GM21576 (cell line): ENCODE measurements at regions not wholly inside any gene's neighbourhood (a gene's known extent, or its start where the extent isn't known, plus 50 kb on each side); places are given as distances from the start of the nearest gene placed in this dataset.

Experiments used
- ATAC-seq: cut with Tn5 transposase; IDR thresholded peaks from one replicate; pipeline ENCODE4 v1.9.1; 2021; ENCODE audit warnings: mild to moderate bottlenecking, moderate library complexity; ENCODE audit not compliant: unreplicated experiment

DNA sequence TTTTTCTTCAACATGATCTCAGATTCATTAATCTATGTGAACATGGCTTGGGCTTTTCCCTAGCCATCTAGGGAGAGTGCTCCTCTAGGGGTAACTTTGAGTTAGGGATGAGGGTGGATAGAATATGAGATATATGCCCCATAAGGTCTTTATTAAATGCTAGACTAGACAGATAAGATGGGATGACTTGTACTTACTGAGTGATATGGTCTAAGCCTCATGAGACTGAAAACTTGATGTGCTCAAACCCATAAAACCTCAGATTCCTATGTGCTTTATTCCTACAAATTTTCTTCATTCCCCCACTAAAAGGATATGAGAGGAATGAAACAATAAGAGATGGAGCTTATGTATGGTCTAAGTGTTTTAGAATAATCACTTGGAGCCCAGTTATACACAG lies 386.6 kb downstream of the YTHDC2 start:
- ATAC-seq = no peak

DNA sequence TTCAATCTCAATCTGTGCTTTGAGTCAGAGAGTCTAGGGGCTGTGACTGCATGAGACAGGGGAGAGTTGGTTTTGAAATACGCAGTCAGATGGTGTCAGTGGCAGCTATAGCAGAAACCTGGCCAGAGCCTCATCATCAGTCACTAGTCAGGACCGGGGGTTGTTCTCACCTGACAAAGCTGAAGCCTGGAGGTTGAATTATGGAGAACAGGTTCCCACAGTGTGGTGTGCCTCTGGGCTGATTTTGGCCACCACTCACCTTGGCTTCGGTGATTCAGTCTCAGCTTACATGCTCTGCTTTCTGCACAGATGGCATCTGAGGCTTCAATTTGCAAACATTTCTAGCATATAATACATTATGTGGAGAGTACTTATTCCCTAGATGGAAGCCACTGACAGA lies 387.3 kb downstream of the YTHDC2 start:
- ATAC-seq = no peak

DNA sequence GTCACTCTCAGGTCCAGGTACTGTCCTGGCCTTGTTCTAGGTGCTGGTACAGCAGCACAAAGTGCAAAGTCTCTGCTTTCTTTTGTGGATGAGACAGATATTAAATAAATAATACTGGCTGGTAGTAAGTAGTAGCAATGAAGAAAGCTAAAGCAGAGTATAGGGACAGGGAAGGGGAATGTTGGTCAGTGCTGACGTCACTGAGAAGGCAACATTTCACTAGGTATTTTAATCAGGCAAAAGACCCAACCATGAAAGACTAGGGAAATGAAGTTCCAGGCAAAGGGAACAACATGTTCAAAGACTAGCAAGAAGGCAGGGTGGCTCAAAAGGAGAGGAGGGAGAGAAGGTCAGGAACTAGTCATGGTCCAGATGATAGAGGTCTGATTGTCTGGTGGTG lies 388.2 kb downstream of the YTHDC2 start:
- ATAC-seq = no peak

- ATAC-seq = no peak
Observed at GRCh38 chr5:113902917-113903660, 389.6 kb downstream of the YTHDC2 start.

DNA sequence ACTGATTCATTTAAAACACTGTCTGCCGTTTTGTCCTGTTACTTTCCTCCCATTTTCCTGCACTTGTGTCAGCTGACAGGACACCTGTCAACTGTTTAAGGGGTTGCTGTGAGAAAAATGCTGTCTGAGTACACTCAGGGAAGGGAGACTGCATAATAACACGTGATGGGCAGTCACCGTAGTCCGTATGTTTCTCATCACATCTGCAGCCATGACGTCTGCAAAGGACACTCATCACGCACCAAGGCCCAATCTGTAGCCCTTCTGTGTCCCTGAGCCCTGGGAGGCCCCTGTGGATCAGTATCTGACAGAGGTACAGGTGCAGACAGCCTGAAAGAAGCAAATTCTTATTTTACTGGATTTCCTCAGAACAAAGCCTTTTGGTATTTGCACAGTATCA lies 396.3 kb downstream of the YTHDC2 start:
- ATAC-seq = no peak

- no peak for ATAC-seq
Observed at GRCh38 chr5:113917997-113918396, 404.5 kb downstream of the YTHDC2 start.

DNA sequence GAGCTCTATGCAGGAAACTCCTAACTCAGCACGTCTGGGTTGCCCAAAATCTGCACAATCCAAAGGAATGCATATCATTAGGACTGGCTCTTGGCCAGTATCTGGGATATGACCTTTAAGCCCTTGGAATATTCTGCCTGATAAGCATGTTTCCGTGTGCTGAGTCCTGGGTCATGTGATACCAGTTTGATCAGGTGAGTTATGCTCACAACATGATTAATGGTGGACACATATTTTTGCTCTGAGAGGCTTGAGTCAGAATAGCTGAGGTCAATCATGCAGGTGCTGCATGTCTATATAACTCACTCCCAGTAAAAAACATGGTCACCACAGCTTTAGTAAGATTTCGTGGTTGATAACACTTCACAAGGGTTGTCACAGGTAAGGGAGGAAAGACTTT lies 408.8 kb downstream of the YTHDC2 start:
- ATAC-seq = no peak

GRCh38 chr5:113935453-113935852 lies 422.0 kb downstream of the YTHDC2 start:
- ATAC-seq = no peak

DNA sequence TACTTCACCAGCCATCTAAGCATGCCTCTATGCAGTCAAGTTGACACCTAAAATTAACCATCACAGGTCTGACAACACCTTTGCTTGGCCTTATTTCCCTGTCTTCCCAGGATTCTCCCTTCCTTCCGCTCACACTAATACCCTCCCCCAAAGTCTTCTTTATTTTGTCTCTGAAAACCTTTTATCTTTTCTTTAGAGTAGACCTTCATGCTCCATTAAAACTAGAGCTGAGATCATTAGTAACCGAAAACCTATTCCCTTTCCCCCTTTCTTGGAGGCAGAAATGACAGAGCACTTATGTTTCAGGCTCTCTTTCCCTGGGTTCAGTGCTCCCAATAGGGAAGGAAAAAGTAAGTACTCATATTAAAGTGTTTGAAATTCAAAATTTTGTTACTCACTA lies 423.8 kb downstream of the YTHDC2 start:
- no peak for ATAC-seq

DNA sequence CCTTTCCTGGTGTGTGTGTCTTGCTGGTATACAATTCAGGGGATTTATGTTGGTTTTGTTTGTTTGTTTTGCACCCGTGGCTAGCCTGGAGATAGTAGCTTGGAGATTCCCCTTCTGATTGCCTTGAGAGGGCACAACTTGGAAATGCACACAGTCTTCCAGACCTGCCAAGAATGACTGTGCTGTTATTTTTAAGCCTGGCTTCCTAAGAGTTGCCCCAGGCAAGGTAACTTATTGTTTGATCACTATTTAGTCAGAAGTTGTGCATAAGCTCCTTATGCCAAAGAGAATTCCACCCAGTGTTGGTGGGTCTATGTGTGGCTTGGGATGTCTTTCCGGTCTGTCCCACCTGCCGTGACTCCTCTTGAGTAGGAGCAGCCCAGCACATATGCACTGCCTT lies 421.9 kb upstream of the KCNN2 start:
- ATAC-seq = no peak

- no peak for ATAC-seq
Observed at GRCh38 chr5:113950186-113950585, 411.7 kb upstream of the KCNN2 start.

GRCh38 chr5:113965225-113965624 lies 396.6 kb upstream of the KCNN2 start:
- ATAC-seq = no peak

- ATAC-seq = no peak
Observed at GRCh38 chr5:113969901-113970300, 392.0 kb upstream of the KCNN2 start.

- no peak for ATAC-seq
Observed at GRCh38 chr5:113971454-113971853, 390.4 kb upstream of the KCNN2 start.

DNA sequence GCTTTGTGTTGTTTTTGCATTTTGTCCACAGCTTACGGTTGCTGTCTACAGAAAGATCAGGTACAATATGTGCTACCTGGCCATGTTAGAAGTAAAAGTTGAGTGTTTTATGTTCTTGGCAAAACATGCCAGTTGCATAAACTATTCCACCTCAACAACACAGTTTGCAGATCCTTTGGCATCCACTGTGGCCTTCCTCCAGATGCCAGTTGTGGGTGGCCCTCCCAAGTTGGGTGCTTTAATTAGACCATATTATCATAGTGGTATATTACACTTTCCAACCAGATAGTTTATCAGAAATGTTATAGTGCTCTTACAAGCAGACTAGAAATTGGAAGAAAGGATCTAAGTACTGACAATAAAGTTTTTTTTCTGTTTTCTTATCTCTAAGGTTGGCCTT lies 386.9 kb upstream of the KCNN2 start:
- ATAC-seq = no peak

GRCh38 chr5:113984928-113985327 lies 376.9 kb upstream of the KCNN2 start:
- no peak for ATAC-seq

GRCh38 chr5:113985505-113985904 lies 376.4 kb upstream of the KCNN2 start:
- no peak for ATAC-seq

DNA sequence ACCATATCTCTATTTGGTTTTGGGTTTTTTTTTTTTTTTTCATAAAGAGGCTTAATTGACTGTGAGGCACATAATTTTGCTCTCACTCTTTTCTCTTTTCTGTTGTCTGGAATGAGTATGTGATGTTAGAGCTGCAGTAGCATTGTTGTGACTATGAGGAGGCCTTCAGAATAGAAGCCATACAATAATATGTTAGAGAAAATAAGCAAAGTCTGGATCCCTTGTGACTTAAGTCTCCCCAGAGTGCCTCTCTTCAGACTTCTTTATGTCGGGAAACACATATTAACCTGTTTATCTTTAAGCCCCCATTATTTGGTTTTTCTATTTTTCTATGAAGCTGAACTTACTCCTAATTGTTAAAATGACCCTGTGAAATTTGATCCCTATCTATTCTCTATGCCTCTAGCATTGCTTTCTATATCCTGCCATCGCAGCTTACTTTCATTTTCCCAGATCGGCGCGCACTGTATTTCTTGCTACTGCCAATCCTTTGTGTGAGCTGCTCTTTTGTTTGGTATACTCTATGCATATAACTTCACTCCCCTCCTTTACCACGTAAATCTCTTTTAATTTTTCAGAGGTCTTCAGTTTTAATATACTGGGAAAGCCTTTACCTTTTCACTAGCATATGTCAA lies 372.5 kb upstream of the KCNN2 start:
- no peak for ATAC-seq

GRCh38 chr5:113989913-113990305 lies 372.0 kb upstream of the KCNN2 start:
- no peak for ATAC-seq

- no peak for ATAC-seq
Observed at GRCh38 chr5:114001076-114001475, 360.8 kb upstream of the KCNN2 start.

- ATAC-seq = no peak
Observed at GRCh38 chr5:114006582-114006981, 355.3 kb upstream of the KCNN2 start.

DNA sequence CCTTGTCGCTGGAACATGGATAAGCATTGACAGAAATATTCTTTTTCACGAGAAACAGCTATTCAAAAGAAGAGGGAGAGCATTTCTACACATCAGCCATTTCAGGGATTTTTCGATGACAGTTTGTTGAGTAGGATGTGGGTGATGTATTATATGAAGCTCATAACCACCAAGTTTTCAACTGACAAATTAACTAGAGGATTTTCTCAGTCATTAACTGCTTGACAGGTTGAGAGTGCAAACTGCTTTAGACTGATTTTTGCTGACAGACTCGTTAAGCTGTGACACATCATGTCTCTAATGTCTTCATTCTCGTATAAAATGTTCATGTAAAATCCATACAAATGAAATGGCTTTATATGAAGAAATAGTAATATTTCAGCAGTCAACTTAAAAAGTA lies 354.2 kb upstream of the KCNN2 start:
- ATAC-seq = no peak

- no peak for ATAC-seq
Observed at GRCh38 chr5:114010362-114010761, 351.5 kb upstream of the KCNN2 start.
